PFSK-1 (cell line): ENCODE measurements at regions not wholly inside any gene's neighbourhood (a gene's known extent, or its start where the extent isn't known, plus 50 kb on each side); places are given as distances from the start of the nearest gene placed in this dataset.

Experiments
- POLR2AphosphoS5 ChIP-seq: IDR thresholded peaks from 2 replicates; pipeline ENCODE4 v1.6.1; 2012; ENCODE audit warnings: low read depth, mild to moderate bottlenecking, control low read depth, low read length, moderate library complexity
- REST ChIP-seq, 2 experiments: IDR thresholded peaks; 2 replicates each; pipeline versions ENCODE4 v1.6.1 to v1.8.0; 2011 to 2012; ENCODE audit warnings: low read depth in 2 of 2, low read length in 2 of 2, control low read depth in 1 of 2, inconsistent platforms in 1 of 2, mild to moderate bottlenecking in 1 of 2, moderate library complexity in 1 of 2; ENCODE audit not compliant: insufficient read depth in 1 of 2
- SIN3A ChIP-seq: IDR thresholded peaks from 2 replicates; pipeline ENCODE4 v1.6.1; 2012; ENCODE audit warnings: mild to moderate bottlenecking, low read length, moderate library complexity, borderline replicate concordance; ENCODE audit not compliant: insufficient read depth
- TAF1 ChIP-seq: IDR thresholded peaks from 2 replicates; pipeline ENCODE4 v1.6.1; 2012; ENCODE audit warnings: low read length, control low read depth, borderline replicate concordance; ENCODE audit not compliant: insufficient read depth

GRCh38 chr9:38253200-38253599 is 139.3 kb upstream of the ALDH1B1 start:
- TF ChIP-seq TAF1: no peak
- TF ChIP-seq SIN3A: no peak
- no peak for TF ChIP-seq REST (IDR thresholded peaks at IDR 0.05; ENCODE audit: insufficient read depth in 1 of 2, low read depth in 2 of 2, low read length in 2 of 2)
- no peak for TF ChIP-seq POLR2AphosphoS5
